ENCODE measurements at regions not wholly inside any gene's neighbourhood (a gene's known extent, or its start where the extent isn't known, plus 50 kb on each side); places are given as distances from the start of the nearest gene placed in this dataset.

DNA sequence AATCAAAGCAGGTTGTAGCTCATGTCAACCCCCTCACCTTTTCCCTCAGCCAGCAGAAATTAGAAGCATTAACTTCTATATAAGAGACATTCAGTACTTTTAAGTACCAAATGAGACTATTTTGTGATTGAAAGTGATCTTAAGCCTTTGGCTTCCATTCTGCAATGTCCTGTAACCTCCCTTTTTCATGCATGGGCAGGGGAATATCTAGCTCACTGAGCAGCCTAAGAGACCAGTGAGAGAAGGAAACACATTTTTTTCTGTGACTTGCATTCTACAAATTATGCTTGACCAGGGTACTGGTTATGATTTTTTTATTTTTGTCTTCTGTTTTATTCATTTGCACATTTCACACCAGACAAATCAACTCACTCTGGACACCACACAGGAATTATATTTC lies 369.6 kb downstream of the KCTD12 start:
- ChIA-PET CTCF (no interaction called here), POLR2A (no interaction called here)
- DNase-seq (ENCODE audit: extremely low spot score), result no peak
- TF ChIP-seq BHLHE40 (IDR thresholded peaks at IDR 0.05; ENCODE audit: borderline replicate concordance) (no peak), FOXA1 (IDR thresholded peaks at IDR 0.05) (no peak), LEF1 (IDR thresholded peaks at IDR 0.05; ENCODE audit: borderline replicate concordance) (no peak), NFRKB (IDR thresholded peaks at IDR 0.05) (no peak), CTBP1 (IDR thresholded peaks at IDR 0.05; ENCODE audit: borderline replicate concordance) (no peak), HDGF (IDR thresholded peaks at IDR 0.05; ENCODE audit: borderline replicate concordance) (no peak)
- TF ChIP-seq, protein P1, sequence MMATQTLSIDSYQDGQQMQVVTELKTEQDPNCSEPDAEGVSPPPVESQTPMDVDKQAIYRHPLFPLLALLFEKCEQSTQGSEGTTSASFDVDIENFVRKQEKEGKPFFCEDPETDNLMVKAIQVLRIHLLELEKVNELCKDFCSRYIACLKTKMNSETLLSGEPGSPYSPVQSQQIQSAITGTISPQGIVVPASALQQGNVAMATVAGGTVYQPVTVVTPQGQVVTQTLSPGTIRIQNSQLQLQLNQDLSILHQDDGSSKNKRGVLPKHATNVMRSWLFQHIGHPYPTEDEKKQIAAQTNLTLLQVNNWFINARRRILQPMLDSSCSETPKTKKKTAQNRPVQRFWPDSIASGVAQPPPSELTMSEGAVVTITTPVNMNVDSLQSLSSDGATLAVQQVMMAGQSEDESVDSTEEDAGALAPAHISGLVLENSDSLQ (IDR thresholded peaks at IDR 0.05), result no peak

DNA sequence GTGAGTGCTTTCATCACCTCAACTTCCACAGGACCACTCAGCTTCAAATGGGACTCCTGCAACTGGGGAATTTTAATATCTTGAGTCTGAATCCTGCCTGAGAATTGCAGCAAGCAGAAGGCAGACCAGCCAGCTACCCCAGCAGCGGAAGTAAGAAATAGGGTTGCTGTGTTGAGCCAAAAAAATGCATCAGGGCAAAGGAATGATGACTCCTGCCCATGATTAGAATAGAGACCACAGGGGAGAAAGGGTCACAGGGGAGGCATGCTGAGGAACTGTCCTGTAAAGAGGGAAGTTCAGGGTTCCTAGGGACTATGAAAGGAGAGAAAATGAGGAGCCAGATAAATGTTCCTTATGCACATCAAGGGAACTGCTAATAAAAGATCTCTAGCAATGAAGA lies 370.2 kb downstream of the KCTD12 start:
- TF ChIP-seq FOXK2 (IDR thresholded peaks at IDR 0.05) (no peak), FOXA1 (IDR thresholded peaks at IDR 0.05) (no peak), SUZ12 (IDR thresholded peaks at IDR 0.05) (no peak), ELF4 (IDR thresholded peaks at IDR 0.05) (no peak), TARDBP (IDR thresholded peaks at IDR 0.05) (no peak), SP1 (IDR thresholded peaks at IDR 0.05) (no peak), ZNF384 (IDR thresholded peaks at IDR 0.05) (no peak), NFRKB (IDR thresholded peaks at IDR 0.05) (no peak), CTBP1 (IDR thresholded peaks at IDR 0.05; ENCODE audit: borderline replicate concordance) (no peak), BHLHE40 (IDR thresholded peaks at IDR 0.05; ENCODE audit: borderline replicate concordance) (no peak), FOXM1 (IDR thresholded peaks at IDR 0.05; ENCODE audit: borderline replicate concordance) (no peak), HDGF (IDR thresholded peaks at IDR 0.05; ENCODE audit: borderline replicate concordance) (no peak), ARNT (IDR thresholded peaks at IDR 0.05) (no peak), LEF1 (IDR thresholded peaks at IDR 0.05; ENCODE audit: borderline replicate concordance) (no peak), L3MBTL2 (conservative IDR thresholded peaks at IDR 0.05) (no peak)
- TF ChIP-seq, protein P1 (IDR thresholded peaks at IDR 0.05), result no peak
- POLR2A ChIA-PET, result no interaction called here
- CTCF ChIA-PET, result no interaction called here
- DNase-seq (ENCODE audit: extremely low spot score), result no peak

DNA sequence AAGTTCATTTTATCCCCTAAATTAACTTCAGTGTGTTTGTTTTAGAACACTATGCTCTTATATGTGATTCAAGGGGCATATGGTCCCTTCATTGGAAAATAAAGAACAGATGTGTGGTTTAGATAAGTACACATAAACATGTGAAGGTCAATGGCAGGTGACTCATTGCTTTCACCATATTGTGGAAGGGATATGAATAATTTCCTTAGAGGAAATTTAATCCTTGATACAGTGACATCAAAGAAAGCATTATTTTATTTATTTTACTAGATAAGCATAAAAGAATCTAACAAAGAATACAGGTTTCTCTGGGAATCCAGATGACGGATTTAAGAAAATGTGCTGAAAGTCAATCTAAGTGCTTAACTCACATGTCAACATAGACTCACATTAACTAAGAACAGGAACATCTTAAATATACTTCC lies 373.5 kb downstream of the KCTD12 start:
- POLR2A ChIA-PET, result no interaction called here
- TF ChIP-seq SUZ12 (IDR thresholded peaks at IDR 0.05) (no peak), BHLHE40 (IDR thresholded peaks at IDR 0.05; ENCODE audit: borderline replicate concordance) (no peak), FOXM1 (IDR thresholded peaks at IDR 0.05; ENCODE audit: borderline replicate concordance) (no peak), SP1 (IDR thresholded peaks at IDR 0.05) (no peak), FOXA1 (IDR thresholded peaks at IDR 0.05) (no peak), ELF4 (IDR thresholded peaks at IDR 0.05) (no peak), CTBP1 (IDR thresholded peaks at IDR 0.05; ENCODE audit: borderline replicate concordance) (no peak), TARDBP (IDR thresholded peaks at IDR 0.05) (no peak), NFRKB (IDR thresholded peaks at IDR 0.05) (no peak), HDGF (IDR thresholded peaks at IDR 0.05; ENCODE audit: borderline replicate concordance) (no peak)
- TF ChIP-seq, protein P1 (IDR thresholded peaks at IDR 0.05), result no peak
- no peak for DNase-seq (ENCODE audit: extremely low spot score)
- CTCF ChIA-PET, result no interaction called here

GRCh38 chr13:76505437-76505836 lies 380.8 kb downstream of the KCTD12 start:
- no peak for DNase-seq (ENCODE audit: extremely low spot score)
- TF ChIP-seq FOXM1 (IDR thresholded peaks at IDR 0.05; ENCODE audit: borderline replicate concordance), result no peak
- no peak for TF ChIP-seq LEF1 (IDR thresholded peaks at IDR 0.05; ENCODE audit: borderline replicate concordance)
- TF ChIP-seq FOXK2 (IDR thresholded peaks at IDR 0.05), result no peak
- no peak for TF ChIP-seq HDGF (IDR thresholded peaks at IDR 0.05; ENCODE audit: borderline replicate concordance)
- no peak for TF ChIP-seq TARDBP (IDR thresholded peaks at IDR 0.05)
- TF ChIP-seq ARNT (IDR thresholded peaks at IDR 0.05), result no peak
- no peak for TF ChIP-seq L3MBTL2 (conservative IDR thresholded peaks at IDR 0.05)
- TF ChIP-seq FOXA1 (IDR thresholded peaks at IDR 0.05), result no peak
- TF ChIP-seq NFRKB (IDR thresholded peaks at IDR 0.05), result no peak
- TF ChIP-seq SP1 (IDR thresholded peaks at IDR 0.05), result no peak
- TF ChIP-seq, protein P1 (IDR thresholded peaks at IDR 0.05), result no peak
- TF ChIP-seq BHLHE40 (IDR thresholded peaks at IDR 0.05; ENCODE audit: borderline replicate concordance), result no peak
- TF ChIP-seq ELF4 (IDR thresholded peaks at IDR 0.05), result no peak
- TF ChIP-seq ZNF384 (IDR thresholded peaks at IDR 0.05), result no peak
- no peak for TF ChIP-seq SUZ12 (IDR thresholded peaks at IDR 0.05)
- no peak for TF ChIP-seq CTBP1 (IDR thresholded peaks at IDR 0.05; ENCODE audit: borderline replicate concordance)
- POLR2A ChIA-PET, result no interaction called here
- CTCF ChIA-PET, result no interaction called here

GRCh38 chr13:76503766-76504165 lies 382.4 kb downstream of the KCTD12 start:
- ChIA-PET POLR2A (no interaction called here), CTCF (no interaction called here)
- DNase-seq (ENCODE audit: extremely low spot score), result no peak
- TF ChIP-seq CTBP1 (IDR thresholded peaks at IDR 0.05; ENCODE audit: borderline replicate concordance) (no peak), SUZ12 (IDR thresholded peaks at IDR 0.05) (no peak), FOXM1 (IDR thresholded peaks at IDR 0.05; ENCODE audit: borderline replicate concordance) (no peak)

DNA sequence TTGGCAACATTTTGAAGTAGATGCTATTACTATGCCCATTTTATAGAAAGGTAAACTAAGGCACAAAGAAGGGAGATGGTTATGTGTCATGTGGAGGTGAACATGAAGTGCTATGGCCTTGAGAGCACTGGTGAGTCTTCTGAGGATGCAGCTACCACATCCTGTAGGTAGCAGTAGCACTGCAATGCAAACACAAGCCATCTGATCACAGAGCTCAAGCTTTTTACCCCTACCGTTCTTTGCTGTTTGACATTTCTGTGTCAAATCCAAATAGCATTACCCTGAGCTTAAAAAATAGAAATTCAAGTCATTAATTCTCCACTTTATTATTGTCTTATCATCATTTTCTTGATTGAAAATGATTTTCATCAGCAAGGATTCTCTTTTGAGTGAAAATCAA lies 382.9 kb downstream of the KCTD12 start:
- ChIA-PET POLR2A (no interaction called here), CTCF (no interaction called here)
- no peak for DNase-seq (ENCODE audit: extremely low spot score)
- TF ChIP-seq FOXK2 (IDR thresholded peaks at IDR 0.05) (no peak), ZNF384 (IDR thresholded peaks at IDR 0.05) (no peak), L3MBTL2 (conservative IDR thresholded peaks at IDR 0.05) (no peak), SUZ12 (IDR thresholded peaks at IDR 0.05) (no peak), BHLHE40 (IDR thresholded peaks at IDR 0.05; ENCODE audit: borderline replicate concordance) (no peak), FOXM1 (IDR thresholded peaks at IDR 0.05; ENCODE audit: borderline replicate concordance) (no peak)

Measured in HEK293T (cell line).